ENCODE measurements at regions not wholly inside any gene's neighbourhood (a gene's known extent, or its start where the extent isn't known, plus 50 kb on each side); places are given as distances from the start of the nearest gene placed in this dataset.
A peak's percentile ranks its signal among the peaks of the same experiment; 100 is the strongest.

GRCh38 chr20:53876956-53877355, 193.4 kb downstream of the BCAS1 start:
- TF ChIP-seq GATA2 (IDR thresholded peaks at IDR 0.05; ENCODE audit: low read depth, low read length) (no peak), GATA3 (IDR thresholded peaks at IDR 0.05; ENCODE audit: low read depth, low read length) (no peak)

- TF ChIP-seq GATA2 (IDR thresholded peaks at IDR 0.05; ENCODE audit: low read depth, low read length): no peak
- TF ChIP-seq GATA3 (IDR thresholded peaks at IDR 0.05; ENCODE audit: low read depth, low read length): no peak
Observed at GRCh38 chr20:53876470-53876869, 193.9 kb downstream of the BCAS1 start.

- TF ChIP-seq GATA3 (IDR thresholded peaks at IDR 0.05; ENCODE audit: low read depth, low read length) (no peak), GATA2 (IDR thresholded peaks at IDR 0.05; ENCODE audit: low read depth, low read length) (no peak)
Observed at GRCh38 chr20:53875452-53875851, 194.9 kb downstream of the BCAS1 start.

- no peak for TF ChIP-seq GATA3 (IDR thresholded peaks at IDR 0.05; ENCODE audit: low read depth, low read length)
- TF ChIP-seq GATA2 (IDR thresholded peaks at IDR 0.05; ENCODE audit: low read depth, low read length): no peak
Observed at GRCh38 chr20:53874706-53875105, 195.7 kb downstream of the BCAS1 start.

- TF ChIP-seq GATA2 (IDR thresholded peaks at IDR 0.05; ENCODE audit: low read depth, low read length): no peak
- TF ChIP-seq GATA3 (IDR thresholded peaks at IDR 0.05; ENCODE audit: low read depth, low read length): no peak
Observed at GRCh38 chr20:53874104-53874503, 196.3 kb downstream of the BCAS1 start.

GRCh38 chr20:53873230-53873604, 197.2 kb downstream of the BCAS1 start:
- TF ChIP-seq GATA2 (IDR thresholded peaks at IDR 0.05; ENCODE audit: low read depth, low read length) (no peak), GATA3 (IDR thresholded peaks at IDR 0.05; ENCODE audit: low read depth, low read length) (no peak)

- TF ChIP-seq GATA3 (IDR thresholded peaks at IDR 0.05; ENCODE audit: low read depth, low read length) (no peak), GATA2 (IDR thresholded peaks at IDR 0.05; ENCODE audit: low read depth, low read length) (no peak)
Observed at GRCh38 chr20:53872561-53873229, 197.7 kb downstream of the BCAS1 start.

GRCh38 chr20:53872081-53872541, 198.3 kb downstream of the BCAS1 start:
- no peak for TF ChIP-seq GATA3 (IDR thresholded peaks at IDR 0.05; ENCODE audit: low read depth, low read length)
- no peak for TF ChIP-seq GATA2 (IDR thresholded peaks at IDR 0.05; ENCODE audit: low read depth, low read length)

- TF ChIP-seq GATA2 (IDR thresholded peaks at IDR 0.05; ENCODE audit: low read depth, low read length) (no peak), GATA3 (IDR thresholded peaks at IDR 0.05; ENCODE audit: low read depth, low read length) (no peak)
Observed at GRCh38 chr20:53871541-53871940, 198.9 kb downstream of the BCAS1 start.

- TF ChIP-seq GATA2 (IDR thresholded peaks at IDR 0.05; ENCODE audit: low read depth, low read length): peak; percentile 17; the same call in 1 of the 2 replicates
- no peak for TF ChIP-seq GATA3 (IDR thresholded peaks at IDR 0.05; ENCODE audit: low read depth, low read length)
Observed at GRCh38 chr20:53870426-53871315, 199.7 kb downstream of the BCAS1 start.

GRCh38 chr20:53869466-53870258, 200.7 kb downstream of the BCAS1 start:
- TF ChIP-seq GATA2 (IDR thresholded peaks at IDR 0.05; ENCODE audit: low read depth, low read length): no peak
- TF ChIP-seq GATA3 (IDR thresholded peaks at IDR 0.05; ENCODE audit: low read depth, low read length): no peak

GRCh38 chr20:53867741-53868351, 202.5 kb downstream of the BCAS1 start:
- TF ChIP-seq GATA2 (IDR thresholded peaks at IDR 0.05; ENCODE audit: low read depth, low read length) (no peak), GATA3 (IDR thresholded peaks at IDR 0.05; ENCODE audit: low read depth, low read length) (no peak)

GRCh38 chr20:53866794-53867740, 203.3 kb downstream of the BCAS1 start:
- no peak for TF ChIP-seq GATA3 (IDR thresholded peaks at IDR 0.05; ENCODE audit: low read depth, low read length)
- no peak for TF ChIP-seq GATA2 (IDR thresholded peaks at IDR 0.05; ENCODE audit: low read depth, low read length)
